Parathyroid adenoma (tissue), 2 donors: ENCODE measurements at regions not wholly inside any gene's neighbourhood (a gene's known extent, or its start where the extent isn't known, plus 50 kb on each side); places are given as distances from the start of the nearest gene placed in this dataset.
A peak's percentile ranks its signal among the peaks of the same experiment; 100 is the strongest.

ENCODE experiments used
- H2AFZ ChIP-seq: fragments of 300-600 bp; sonication (generic); one replicate; pipeline ENCODE4 v1.7.0; 2017; ENCODE audit warnings: antibody characterized with exemption, mild to moderate bottlenecking
- H3K27ac ChIP-seq: fragments of 300-600 bp; sonication (generic); one replicate; pipeline ENCODE4 v1.7.0; 2017
- H3K27me3 ChIP-seq: fragments of 300-600 bp; sonication (generic); one replicate; pipeline ENCODE4 v1.7.0; 2017; ENCODE audit warnings: low read length; ENCODE audit not compliant: control insufficient read depth, insufficient read depth
- H3K36me3 ChIP-seq: fragments of 300-600 bp; sonication (generic); one replicate; pipeline ENCODE4 v1.7.0; 2017; ENCODE audit warnings: low read length; ENCODE audit not compliant: control insufficient read depth, insufficient read depth
- H3K4me1 ChIP-seq: fragments of 300-600 bp; sonication (generic); one replicate; pipeline ENCODE4 v1.7.0; 2017; ENCODE audit warnings: control low read depth
- H3K4me2 ChIP-seq: fragments of 300-600 bp; sonication (generic); one replicate; pipeline ENCODE4 v1.7.0; 2017; ENCODE audit warnings: low read length
- H3K4me3 ChIP-seq: fragments of 300-600 bp; sonication (generic); one replicate; pipeline ENCODE4 v1.7.0; 2017; ENCODE audit warnings: low read depth, low read length
- H3K79me2 ChIP-seq: fragments of 300-600 bp; sonication (generic); one replicate; pipeline ENCODE4 v1.7.0; 2017; ENCODE audit warnings: control low read depth
- H3K9ac ChIP-seq: fragments of 300-600 bp; sonication (generic); one replicate; pipeline ENCODE4 v1.7.0; 2017; ENCODE audit warnings: mild to moderate bottlenecking
- H3K9me3 ChIP-seq: fragments of 300-600 bp; sonication (generic); one replicate; pipeline ENCODE4 v1.7.0; 2017; ENCODE audit warnings: low read length; ENCODE audit not compliant: control insufficient read depth
- CTCF ChIP-seq: fragments of 300-600 bp; sonication (generic); IDR thresholded peaks from one replicate; pipeline ENCODE4 v1.7.0; 2017; ENCODE audit warnings: antibody characterized with exemption, mild to moderate bottlenecking
- donor health status: primary hyperparathyroidism.

GRCh38 chr4:15354371-15355297, 73.2 kb upstream of the C1QTNF7 start:
- no peak for TF ChIP-seq CTCF
- Histone ChIP-seq H2AFZ (no peak overlapping the region), H3K4me3 (no peak overlapping the region), H3K27ac (no peak overlapping the region), H3K79me2 (no peaks in the 10 kb centered on the region), H3K9me3 (peaks cover under 1% of the 10 kb centered on the region), H3K27me3 (no peaks in the 10 kb centered on the region), H3K4me1 (no peaks in the 10 kb centered on the region), H3K4me2 (no peak overlapping the region), H3K9ac (no peak overlapping the region), H3K36me3 (no peaks in the 10 kb centered on the region)

- H3K79me2 ChIP-seq, result no peaks in the 10 kb centered on the region
- no peak overlapping the region for H3K4me2 ChIP-seq
- H3K36me3 ChIP-seq, result no peaks in the 10 kb centered on the region
- H3K9me3 ChIP-seq, result peaks cover 3% of the 10 kb centered on the region
- H3K4me3 ChIP-seq, result no peak overlapping the region
- H3K27ac ChIP-seq, result no peak overlapping the region
- H3K4me1 ChIP-seq, result peaks cover 25% of the 10 kb centered on the region
- no peak overlapping the region for H2AFZ ChIP-seq
- no peak overlapping the region for H3K9ac ChIP-seq
- TF ChIP-seq CTCF, result no peak
- no peaks in the 10 kb centered on the region for H3K27me3 ChIP-seq
These were observed 66.3 kb upstream of the C1QTNF7 start for GRCh38 chr4:15361529-15361928.

GRCh38 chr4:15362541-15362940, 65.3 kb upstream of the C1QTNF7 start:
- Histone ChIP-seq H3K4me2 (no peak overlapping the region), H3K27ac (no peak overlapping the region), H3K4me3 (no peak overlapping the region), H3K27me3 (no peaks in the 10 kb centered on the region), H2AFZ (no peak overlapping the region), H3K9me3 (peaks cover 3% of the 10 kb centered on the region), H3K4me1 (peaks cover 33% of the 10 kb centered on the region), H3K36me3 (no peaks in the 10 kb centered on the region), H3K9ac (no peak overlapping the region), H3K79me2 (no peaks in the 10 kb centered on the region)
- no peak for TF ChIP-seq CTCF

GRCh38 chr4:15364183-15364582, 63.6 kb upstream of the C1QTNF7 start:
- Histone ChIP-seq H3K4me1 (peaks cover 36% of the 10 kb centered on the region), H2AFZ (no peak overlapping the region), H3K79me2 (no peaks in the 10 kb centered on the region), H3K9ac (no peak overlapping the region), H3K27ac (peak overlapping the region; percentile 8), H3K36me3 (no peaks in the 10 kb centered on the region), H3K27me3 (no peaks in the 10 kb centered on the region), H3K9me3 (peaks cover 3% of the 10 kb centered on the region), H3K4me2 (no peak overlapping the region), H3K4me3 (no peak overlapping the region)
- TF ChIP-seq CTCF, result no peak

GRCh38 chr4:15365641-15366040, 62.2 kb upstream of the C1QTNF7 start:
- H3K4me1 ChIP-seq, result peaks cover 39% of the 10 kb centered on the region
- H3K27ac ChIP-seq, result peak overlapping the region; percentile 92
- no peaks in the 10 kb centered on the region for H3K36me3 ChIP-seq
- no peaks in the 10 kb centered on the region for H3K27me3 ChIP-seq
- no peaks in the 10 kb centered on the region for H3K79me2 ChIP-seq
- no peak for TF ChIP-seq CTCF
- no peak overlapping the region for H3K4me2 ChIP-seq
- no peak overlapping the region for H3K9ac ChIP-seq
- no peak overlapping the region for H3K4me3 ChIP-seq
- H2AFZ ChIP-seq, result peak overlapping the region; percentile 45
- no peaks in the 10 kb centered on the region for H3K9me3 ChIP-seq
